Kidney capillary endothelial cell (primary cell): ENCODE measurements at regions not wholly inside any gene's neighbourhood (a gene's known extent, or its start where the extent isn't known, plus 50 kb on each side); places are given as distances from the start of the nearest gene placed in this dataset.
"Not testable (repeated sequence)": the region's sequence is repeated elsewhere in the genome, so short reads cannot be mapped to it uniquely, and the experiment has no call there.

ENCODE experiments used
- DNase-seq: peaks from one replicate; pipeline ENCODE4 v3.0.0-alpha.2; 2018; ENCODE audit warnings: low spot score

DNA sequence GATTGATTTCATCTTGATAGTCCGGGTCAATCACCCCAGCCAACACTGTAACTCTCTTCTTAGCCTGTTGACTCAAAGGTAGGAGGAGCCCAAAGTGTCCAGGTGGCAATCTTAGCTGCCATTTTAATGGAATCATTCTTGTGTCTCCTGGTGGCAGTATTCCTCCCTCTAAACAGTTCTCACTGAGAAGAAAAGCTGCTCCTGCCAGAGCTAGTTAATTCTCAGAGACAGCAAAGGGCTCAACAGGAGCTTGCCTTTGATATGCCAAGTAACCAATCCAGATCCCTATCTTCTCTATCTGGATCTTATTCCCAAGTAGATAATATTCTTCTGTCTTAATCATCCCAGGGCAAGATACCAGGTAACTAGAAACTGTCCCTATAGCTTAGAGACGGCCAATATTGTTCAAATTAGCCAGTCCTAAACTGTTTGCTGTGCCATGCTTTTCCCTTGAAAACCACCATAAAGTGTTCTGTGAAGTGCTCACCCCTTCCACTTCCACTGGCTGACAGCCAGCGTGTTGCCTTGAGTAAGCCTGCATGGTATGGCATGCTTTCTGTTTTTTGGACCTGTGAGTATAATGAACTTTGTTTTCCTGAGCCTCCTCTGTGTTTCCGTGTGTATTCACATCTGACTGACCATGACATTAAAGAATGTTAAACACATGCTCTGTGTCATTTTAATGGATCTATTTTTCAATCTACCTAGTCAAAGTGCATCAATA lies 463.7 kb upstream of the SLITRK5 start:
- DNase-seq: no peak

DNA sequence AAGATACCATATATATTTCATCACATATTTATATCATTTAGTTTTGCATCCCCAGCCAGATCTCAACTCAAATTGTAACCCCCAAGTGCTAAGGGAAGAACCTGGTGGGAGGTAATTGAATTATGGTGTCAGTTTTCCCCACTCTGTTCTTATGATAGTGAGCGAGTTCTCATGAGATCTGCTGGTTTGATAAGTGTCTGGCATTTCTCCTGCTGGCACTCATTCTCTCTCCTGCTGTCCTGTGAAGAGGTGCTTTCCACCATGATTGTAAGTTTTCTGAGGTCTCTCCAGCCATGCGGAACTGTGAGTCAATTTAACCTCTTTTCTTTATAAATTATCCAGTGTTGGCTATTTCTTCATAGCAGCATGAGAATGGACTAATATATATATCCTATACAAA lies 462.5 kb upstream of the SLITRK5 start:
- DNase-seq: no peak

DNA sequence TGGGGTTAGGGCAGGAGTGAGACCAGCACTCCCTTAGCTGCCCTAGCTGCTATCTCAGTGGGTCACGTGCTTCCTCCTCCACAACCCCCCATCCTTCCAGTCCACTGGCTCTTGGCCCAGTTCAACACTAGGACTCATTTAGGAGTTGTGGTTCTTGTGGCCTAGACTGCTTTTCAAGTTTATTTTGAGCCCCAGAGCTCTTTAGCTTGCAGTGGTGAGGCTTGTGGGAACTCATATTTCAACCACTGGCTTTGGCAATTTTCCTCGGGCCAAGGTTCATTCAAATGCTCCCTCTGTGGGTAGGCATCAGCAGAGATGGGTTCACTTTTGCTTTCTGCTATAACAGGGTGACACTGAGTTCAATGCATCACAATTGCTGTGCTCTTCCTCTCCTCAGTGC lies 436.2 kb upstream of the SLITRK5 start:
- no peak for DNase-seq

DNA sequence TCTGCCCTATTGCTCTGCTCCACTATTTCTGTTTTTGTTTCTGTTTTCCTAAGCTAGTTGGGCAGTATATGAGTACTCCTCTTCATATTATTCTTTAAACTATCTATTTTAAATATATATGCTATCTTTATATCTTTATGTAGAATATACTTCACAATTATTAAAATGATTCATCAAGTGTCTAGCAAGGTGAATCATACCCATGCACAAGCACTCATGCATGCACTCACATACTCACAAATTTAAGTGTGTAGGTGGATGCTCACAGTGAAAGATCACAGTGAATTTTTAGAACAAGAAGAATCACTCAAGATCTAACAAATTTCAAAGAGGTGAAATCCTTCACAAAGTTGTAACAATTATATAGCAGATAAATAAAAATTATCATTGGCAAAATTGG lies 435.6 kb upstream of the SLITRK5 start:
- DNase-seq: no peak

DNA sequence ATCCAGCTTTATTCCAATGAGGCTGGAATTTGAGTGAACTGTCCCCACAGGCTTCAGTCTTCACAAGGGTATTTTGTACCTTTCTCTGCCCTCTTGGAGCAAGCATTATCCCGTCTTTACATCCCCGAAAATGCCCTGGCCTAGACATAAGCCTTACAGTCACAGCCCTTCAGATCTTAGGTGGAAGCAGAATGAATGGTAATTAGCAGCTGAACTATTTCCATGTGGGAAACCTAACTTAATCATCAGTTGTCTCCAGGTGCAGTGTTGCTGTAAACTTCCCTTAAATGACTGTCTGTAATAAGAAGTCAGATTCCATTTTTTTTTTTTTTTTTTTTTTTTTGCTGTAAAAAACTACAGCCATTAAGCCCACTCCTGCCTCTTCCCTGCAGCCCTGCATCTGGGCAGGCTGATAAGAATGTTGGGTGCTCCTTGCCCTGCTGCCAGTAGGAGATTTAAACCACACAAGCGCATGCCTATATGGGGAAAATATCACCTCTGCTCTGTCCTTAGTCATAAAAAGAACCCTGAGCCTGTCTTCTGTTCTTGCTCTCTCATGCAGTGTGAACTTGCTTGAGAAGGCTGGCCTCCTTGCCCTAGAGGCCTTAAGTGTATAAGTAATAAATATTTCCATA lies 426.8 kb upstream of the SLITRK5 start:
- DNase-seq: no peak

DNA sequence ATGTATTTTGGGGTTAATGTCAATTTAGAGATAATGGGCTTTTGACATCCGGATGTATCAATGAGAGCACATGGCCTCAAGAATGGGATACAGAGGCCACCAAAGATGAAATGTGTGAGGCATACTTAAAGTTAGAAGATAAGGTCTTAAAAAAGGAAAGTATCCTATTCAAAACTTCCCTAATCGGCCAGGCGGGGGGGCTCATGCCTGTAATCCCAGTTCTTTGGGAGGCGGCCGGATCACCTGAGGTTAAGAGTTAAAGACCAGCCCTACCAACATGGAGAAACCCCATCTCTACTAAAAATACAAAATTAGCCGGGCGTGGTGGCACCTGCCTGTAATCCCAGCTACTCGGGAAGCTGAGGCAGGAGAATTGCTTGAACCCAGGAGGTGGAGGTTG lies 421.3 kb upstream of the SLITRK5 start:
- not testable (repeated sequence) for DNase-seq

DNA sequence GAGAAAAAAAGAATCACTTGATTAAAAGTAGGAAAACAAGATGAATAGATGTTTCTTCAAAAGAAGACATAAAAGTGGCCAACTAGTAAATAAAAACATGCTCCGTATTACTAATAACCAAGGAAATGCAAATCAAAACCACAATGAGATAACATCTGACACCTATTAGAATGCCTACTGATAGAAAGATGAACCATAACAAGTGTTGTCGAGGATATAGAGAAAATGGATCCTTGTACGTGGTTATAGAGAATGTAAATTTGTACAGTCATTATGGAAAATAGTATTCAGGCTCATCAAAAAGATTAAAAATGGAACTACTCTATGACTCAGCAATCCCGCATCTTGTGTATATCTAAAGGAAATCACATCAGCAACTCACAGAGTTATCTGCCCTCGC lies 415.8 kb upstream of the SLITRK5 start:
- DNase-seq: no peak

DNA sequence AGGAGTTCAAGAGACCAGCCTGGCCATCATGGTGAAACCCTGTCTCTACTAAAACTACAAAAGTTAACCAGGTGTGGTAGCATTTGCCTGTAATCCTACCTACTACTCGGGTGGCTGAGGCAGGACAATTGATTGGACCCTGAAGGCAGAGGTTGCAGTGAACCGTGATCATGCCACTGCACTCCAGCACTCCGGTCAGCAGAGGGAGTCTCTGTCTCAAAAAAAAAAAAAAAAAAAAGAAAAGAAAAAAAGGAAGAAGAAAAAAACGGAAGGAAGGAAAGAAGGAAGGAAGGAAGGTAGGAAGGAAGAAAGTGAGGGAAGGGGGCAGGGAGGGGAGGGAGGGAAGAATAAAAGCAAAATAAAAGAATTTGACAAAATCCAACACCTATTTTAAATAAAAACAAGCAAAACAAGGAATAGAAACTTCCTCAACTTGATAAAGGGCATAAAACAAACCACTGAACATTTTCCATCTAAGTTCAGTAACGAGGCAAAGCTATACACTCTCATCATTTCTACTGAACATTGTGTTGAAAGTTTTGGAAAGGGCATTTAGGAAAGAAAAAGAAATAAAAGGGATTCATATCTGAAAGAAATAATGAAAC lies 411.6 kb upstream of the SLITRK5 start:
- no peak for DNase-seq

DNA sequence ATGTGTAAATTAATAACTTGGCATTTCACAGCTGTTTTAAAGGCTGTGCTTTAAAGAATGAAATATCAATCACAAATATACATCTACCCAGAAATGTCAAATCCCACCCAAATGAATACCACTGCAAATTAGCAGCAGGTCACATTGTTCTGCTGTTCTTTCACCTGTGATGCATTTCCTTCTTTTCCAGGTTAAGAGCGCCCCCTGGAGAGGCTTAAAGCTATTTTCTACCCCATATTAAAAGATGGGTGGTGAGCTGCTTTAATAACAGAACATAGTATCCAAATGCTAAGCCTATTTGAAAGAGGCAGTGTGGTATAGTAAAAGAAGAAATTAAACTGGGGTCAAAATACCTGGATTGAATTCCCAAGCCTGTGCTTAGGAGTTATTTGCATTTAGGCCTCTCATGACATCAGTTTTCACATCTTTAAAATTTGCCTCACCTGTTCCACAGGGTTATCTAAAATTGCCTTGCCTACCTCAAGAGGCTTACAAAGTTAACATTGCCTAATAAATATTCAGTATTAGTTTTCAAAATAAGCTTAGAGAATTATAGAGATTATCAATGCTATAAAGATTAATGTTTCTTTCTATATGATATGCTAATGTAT lies 396.9 kb upstream of the SLITRK5 start:
- DNase-seq: peak; percentile 10

DNA sequence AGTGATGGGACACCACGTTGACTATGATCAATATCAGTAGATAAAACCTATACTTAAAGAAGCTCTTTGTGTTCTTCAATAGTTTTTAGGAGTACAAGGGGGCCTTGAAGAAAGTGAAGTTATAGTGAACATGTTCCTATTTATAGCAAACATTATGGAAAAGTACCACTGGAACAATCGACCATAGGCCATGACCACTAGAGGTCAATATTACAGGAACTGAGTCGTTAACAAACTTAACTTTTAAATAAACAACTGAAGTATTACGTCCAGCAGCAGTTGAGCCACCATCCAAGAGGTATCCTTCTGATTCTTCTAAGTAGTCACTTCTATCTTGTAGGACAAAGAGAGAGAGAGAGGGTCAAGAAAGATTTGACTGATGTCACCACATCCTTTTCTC lies 391.0 kb upstream of the SLITRK5 start:
- no peak for DNase-seq

DNA sequence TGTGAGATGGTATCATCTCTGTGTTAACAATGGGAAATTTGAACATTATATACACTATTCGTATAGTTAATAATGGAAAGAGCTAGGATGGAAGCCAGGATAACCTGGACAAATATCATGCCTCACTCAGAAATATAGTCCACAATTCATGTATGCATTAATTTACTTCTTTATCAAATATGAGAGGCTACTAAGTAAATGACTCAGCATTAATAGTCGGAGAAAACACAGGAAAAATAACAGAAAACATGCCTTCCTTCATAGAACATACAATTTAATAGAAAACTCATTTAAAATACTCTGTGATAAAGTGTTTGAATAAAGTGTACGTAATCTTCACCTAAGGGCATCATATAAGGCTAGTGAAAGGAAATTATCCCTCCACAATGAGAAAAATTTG lies 383.4 kb upstream of the SLITRK5 start:
- no peak for DNase-seq

DNA sequence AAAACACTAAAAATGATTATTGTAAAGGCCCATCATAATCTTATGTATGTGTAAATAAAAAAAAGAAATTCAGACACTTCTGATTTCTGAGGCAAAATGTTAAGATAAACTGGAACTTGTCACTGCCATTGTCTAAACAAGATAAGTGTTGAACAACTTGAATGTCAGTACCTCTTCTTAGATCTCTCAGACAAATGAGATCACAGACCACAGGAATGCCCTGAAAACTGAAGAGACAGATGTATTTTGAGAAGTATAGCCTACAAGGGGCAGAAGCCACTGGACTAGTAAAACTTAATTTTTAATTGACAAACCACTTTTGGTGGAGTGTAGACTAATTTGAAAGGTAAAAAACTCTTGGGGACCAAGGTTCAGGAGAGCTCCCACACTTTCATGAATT lies 375.5 kb upstream of the SLITRK5 start:
- no peak for DNase-seq

DNA sequence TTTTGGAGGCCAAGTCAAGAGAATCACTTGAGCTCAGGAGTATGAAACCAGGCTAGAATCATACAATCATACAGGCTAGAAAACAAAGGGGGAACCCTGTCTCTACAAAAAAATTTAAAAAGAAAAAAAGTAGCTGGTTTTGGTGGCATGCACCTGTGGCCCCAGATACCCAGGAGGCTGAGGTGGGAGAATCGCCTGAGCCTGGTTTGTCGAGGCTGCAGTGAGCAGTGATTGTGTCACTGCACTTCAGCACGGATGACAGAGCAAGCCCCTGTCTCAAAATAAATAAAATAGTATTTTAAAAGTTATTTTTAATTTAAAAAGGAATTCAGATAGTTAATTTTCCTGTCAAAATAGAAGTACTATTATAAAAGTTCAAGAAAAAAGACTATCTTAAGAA lies 369.1 kb upstream of the SLITRK5 start:
- DNase-seq: no peak

DNA sequence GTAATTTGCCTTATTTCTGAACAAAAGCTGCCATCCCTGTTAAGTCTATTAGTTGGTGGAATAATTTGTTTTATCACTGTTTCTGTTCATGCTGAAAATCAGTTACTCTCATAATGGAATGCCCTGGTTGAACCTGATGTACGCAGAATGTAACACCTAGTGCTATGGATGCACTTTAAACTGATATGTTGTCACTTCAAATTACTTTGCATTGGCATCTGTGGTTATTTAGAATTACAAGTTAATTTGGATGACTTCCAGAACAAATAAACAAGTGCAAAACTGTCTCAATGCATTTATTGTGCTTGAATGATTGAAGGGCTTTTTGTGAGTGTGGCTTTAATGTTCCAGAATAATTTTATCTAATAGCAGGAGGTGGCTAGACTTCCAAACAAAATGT lies 368.2 kb upstream of the SLITRK5 start:
- no peak for DNase-seq

DNA sequence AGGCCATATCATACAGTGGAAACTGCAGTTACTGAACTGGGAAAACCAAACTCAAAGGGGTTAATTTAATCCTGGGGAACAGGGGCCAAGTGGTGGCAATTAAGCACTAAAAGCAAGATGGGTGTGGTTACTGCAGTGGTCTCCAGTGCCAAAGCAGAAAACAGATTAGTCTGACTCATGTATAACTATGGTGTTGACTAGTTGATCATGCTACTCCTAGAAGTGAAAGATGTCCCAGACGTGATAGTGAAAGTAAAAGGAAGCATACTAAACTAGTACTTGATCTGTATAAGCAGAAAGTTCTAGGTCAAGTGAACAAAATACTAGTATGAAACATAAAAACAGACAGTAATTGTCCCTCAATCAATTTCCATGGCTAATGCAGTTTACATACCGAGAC lies 360.0 kb upstream of the SLITRK5 start:
- no peak for DNase-seq

DNA sequence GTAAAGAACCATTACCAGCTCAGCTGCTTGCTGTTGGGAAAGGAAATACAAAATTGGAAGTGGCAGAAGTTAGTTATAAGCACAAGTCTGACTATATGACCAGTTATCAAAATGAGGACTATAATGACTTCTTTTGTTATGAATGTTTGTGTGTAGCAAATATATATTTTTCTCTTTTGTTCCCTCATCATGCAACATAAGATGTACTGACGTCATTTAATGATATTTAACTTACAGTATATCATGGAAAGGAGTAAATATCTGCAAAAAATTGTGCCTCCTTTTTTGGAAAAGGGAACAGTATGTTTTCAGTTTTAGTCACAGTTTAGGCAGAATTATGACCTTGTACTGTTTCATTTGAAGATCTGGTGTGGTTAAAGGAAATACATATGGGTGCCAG lies 356.3 kb upstream of the SLITRK5 start:
- no peak for DNase-seq

DNA sequence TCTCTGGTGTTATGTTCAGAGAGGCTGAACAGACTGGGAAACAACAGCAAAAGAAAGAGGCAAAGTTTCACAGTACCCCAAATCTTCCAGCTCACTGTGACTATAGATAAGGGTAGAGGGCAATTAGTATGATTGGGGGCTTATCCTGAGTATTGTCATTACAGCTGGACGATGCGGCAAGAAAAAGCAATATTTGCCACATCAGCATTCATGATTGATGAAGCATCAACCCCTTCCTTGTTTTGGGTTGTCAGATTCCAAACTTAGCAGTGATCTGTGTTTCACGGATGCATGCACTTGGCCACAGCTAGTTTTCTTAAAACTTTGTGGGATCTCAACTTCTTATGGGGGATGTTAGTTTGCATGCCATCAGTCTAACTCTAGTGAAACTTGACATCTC lies 348.8 kb upstream of the SLITRK5 start:
- no peak for DNase-seq

DNA sequence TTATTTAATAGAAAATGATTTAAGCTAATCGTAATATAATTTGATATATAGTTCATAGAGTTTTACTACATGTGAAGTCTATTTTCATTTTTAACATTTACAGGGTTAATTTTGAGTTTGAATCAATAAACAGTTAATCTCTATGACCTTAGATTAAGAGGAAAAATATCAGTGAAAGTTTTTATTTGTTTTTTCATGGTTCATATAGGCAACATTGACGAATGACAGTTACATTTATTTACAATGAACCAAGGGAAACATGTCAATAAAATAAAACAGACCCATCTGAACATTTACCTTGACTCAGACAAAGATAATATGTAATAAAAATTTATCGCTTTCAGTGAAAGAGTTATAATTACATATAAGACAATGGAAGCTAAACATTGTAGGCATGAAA lies 346.6 kb upstream of the SLITRK5 start:
- no peak for DNase-seq

DNA sequence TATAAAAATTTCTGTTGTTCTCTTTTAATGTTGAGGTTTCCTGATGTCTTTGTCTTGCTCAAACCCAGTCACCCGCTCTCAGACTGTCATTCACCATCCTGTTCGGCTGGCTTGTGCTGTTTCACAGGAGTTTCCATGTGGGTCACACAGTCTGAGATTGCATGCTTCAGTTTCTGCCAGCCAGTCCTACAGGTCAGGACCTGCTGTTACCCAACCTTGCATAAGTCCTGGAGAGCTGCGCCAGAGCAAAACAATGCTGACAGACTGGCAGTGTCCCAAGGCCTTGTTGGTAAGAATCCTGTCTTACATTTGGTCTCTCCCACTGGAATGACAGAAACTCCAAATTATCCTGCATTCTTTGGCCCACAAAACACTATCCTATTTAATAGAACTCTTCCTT lies 340.0 kb upstream of the SLITRK5 start:
- DNase-seq: no peak

DNA sequence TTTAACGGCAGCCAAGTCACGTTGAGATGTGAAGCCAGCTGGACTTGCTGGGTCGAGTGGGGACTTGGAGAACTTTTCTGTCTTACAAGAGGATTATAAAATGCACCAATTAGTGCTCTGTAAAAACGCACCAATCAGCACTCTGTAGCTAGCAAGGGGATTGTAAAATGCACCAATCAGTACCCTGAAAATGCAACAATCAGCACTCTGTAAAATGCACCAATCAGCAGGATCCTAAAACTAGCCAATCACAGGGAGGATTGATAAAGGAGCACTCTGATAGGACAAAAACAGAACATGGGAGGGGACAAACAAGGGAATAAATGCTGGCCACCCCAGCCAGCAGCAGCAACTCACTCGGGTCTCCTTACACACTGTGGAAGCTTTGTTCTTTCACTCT lies 337.6 kb upstream of the SLITRK5 start:
- no peak for DNase-seq

DNA sequence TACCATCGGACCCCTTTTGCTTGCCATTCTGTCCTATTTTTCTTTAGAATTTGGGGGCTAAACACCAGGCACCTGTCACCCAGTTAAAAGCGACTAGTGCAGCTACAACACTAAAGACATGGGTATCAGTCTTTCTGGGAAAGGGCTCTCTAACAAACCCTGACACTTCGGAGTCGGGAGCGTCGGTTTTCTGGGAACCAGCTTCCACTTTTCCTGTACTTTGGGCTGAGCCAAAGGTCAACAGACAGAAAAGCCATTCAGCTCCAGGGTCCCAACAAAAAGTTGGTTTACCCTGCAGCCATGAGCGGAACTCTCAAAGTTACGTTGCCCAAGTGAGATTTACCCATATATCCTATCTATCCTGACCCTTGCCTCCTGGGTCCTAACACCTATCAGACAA lies 337.0 kb upstream of the SLITRK5 start:
- no peak for DNase-seq

DNA sequence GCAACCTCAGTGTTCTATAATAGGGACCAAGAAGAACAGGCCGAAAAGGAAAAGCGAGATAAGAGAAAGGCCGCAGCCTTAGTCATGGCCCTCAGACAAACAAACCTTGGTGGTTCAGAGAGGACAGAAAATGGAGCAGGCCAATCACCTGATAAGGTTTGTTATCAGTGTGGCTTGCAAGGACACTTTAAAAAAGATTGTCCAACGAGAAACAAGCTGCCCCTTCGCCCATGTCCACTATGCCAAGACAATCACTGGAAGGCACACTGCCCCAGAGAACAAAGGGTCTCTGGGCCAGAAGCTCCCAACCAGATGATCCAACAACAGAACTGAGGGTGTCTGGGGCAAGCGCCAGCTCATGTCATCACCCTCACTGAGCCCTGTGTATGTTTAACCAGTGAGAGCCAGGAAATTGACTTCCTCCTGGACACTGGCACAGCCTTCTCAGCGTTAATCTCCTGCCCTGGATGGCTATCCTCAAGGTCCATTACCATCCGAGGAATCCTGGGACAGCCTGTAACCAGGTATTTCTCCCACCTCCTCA lies 334.8 kb upstream of the SLITRK5 start:
- not testable (repeated sequence) for DNase-seq

DNA sequence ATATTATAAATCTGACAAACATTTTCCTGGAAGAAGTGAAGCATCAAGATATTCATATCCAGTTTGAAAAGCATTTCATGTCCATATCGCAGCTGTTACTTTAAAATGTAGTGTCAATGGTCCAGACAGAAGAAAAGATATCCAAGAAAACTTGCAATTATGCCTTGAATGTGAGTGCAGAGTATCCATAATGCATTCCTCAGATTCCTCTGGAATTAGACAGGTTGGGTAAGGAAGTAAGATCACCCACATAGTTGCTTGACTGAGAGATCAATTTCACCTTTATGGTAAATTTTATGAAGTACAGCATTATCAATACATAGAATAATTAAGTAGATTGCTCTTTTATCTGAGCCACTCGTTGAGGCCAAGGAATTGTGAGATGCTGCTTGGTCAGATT lies 327.0 kb upstream of the SLITRK5 start:
- DNase-seq: no peak
